Trophoblast cell (in vitro differentiated cells and primary cell): ENCODE measurements at regions not wholly inside any gene's neighbourhood (a gene's known extent, or its start where the extent isn't known, plus 50 kb on each side); places are given as distances from the start of the nearest gene placed in this dataset.

Source experiments
- DNase-seq, 2 donors: peaks; one replicate each; pipeline ENCODE4 v3.0.0-alpha.2; 2016
- H2AFZ ChIP-seq: 2 replicates; pipeline ENCODE4 v1.6.1; 2013; ENCODE audit warnings: low read length, moderate library complexity, mild to moderate bottlenecking; ENCODE audit not compliant: insufficient read depth, poor library complexity
- H2AK5ac ChIP-seq: 2 replicates; pipeline ENCODE4 v1.6.1; 2013; ENCODE audit warnings: mild to moderate bottlenecking, low read length
- H2BK120ac ChIP-seq: 2 replicates; pipeline ENCODE4 v1.6.1; 2013; ENCODE audit warnings: low read length, mild to moderate bottlenecking, moderate library complexity; ENCODE audit not compliant: insufficient read depth, poor library complexity
- H2BK12ac ChIP-seq: 2 replicates; pipeline ENCODE4 v1.6.1; 2013; ENCODE audit warnings: mild to moderate bottlenecking, low read length, moderate library complexity
- H2BK5ac ChIP-seq: 2 replicates; pipeline ENCODE4 v1.6.1; 2013; ENCODE audit warnings: low read length, low read depth, moderate library complexity, mild to moderate bottlenecking; ENCODE audit not compliant: poor library complexity
- H3K14ac ChIP-seq: 2 replicates; pipeline ENCODE4 v1.6.1; 2013; ENCODE audit warnings: mild to moderate bottlenecking, low read length
- H3K18ac ChIP-seq: 2 replicates; pipeline ENCODE4 v1.6.1; 2013; ENCODE audit warnings: mild to moderate bottlenecking, low read length
- H3K23ac ChIP-seq: 2 replicates; pipeline ENCODE4 v1.6.1; 2013; ENCODE audit warnings: low read length
- H3K27ac ChIP-seq: 2 replicates; pipeline ENCODE4 v1.5.1; 2013; ENCODE audit warnings: low read depth, mild to moderate bottlenecking, inconsistent platforms, low read length, moderate library complexity
- H3K27me3 ChIP-seq: 2 replicates; pipeline ENCODE4 v1.6.1; 2013; ENCODE audit warnings: inconsistent platforms, mild to moderate bottlenecking, low read length, moderate library complexity; ENCODE audit not compliant: insufficient read depth
- H3K36me3 ChIP-seq, 2 experiments: 1 replicate in 1 of 2; 2 replicates in 1 of 2; pipeline ENCODE4 v1.6.1; 2013; ENCODE audit warnings: low read length in 2 of 2, mild to moderate bottlenecking in 2 of 2, moderate library complexity in 1 of 2; ENCODE audit not compliant: insufficient read depth in 2 of 2, control insufficient read depth in 1 of 2
- H3K4ac ChIP-seq: 2 replicates; pipeline ENCODE4 v1.6.1; 2013; ENCODE audit warnings: low read depth, mild to moderate bottlenecking, low read length, moderate library complexity
- H3K4me1 ChIP-seq, 2 experiments: 1 replicate in 1 of 2; 2 replicates in 1 of 2; pipeline ENCODE4 v1.6.1; 2013; ENCODE audit warnings: low read length in 2 of 2, mild to moderate bottlenecking in 2 of 2, moderate library complexity in 1 of 2; ENCODE audit not compliant: insufficient read depth in 2 of 2, control insufficient read depth in 1 of 2
- H3K4me2 ChIP-seq: 2 replicates; pipeline ENCODE4 v1.6.1; 2013; ENCODE audit warnings: inconsistent platforms, mild to moderate bottlenecking, low read length, moderate library complexity
- H3K4me3 ChIP-seq: 2 replicates; pipeline ENCODE4 v1.5.1; 2013; ENCODE audit warnings: mild to moderate bottlenecking, low read depth, low read length, inconsistent platforms
- H3K79me1 ChIP-seq: one replicate; pipeline ENCODE4 v1.6.1; 2013; ENCODE audit warnings: low read length
- H3K79me2 ChIP-seq: 2 replicates; pipeline ENCODE4 v1.6.1; 2013; ENCODE audit warnings: low read length, mild to moderate bottlenecking; ENCODE audit not compliant: control insufficient read depth, insufficient read depth, poor library complexity
- H3K9ac ChIP-seq: 2 replicates; pipeline ENCODE4 v1.6.1; 2013; ENCODE audit warnings: mild to moderate bottlenecking, low read length
- H3K9me3 ChIP-seq: 2 replicates; pipeline ENCODE4 v1.6.1; 2013; ENCODE audit warnings: low read depth, mild to moderate bottlenecking, control low read depth, inconsistent platforms, low read length; ENCODE audit not compliant: insufficient read depth
- H4K12ac ChIP-seq: 2 replicates; pipeline ENCODE4 v1.6.1; 2013; ENCODE audit warnings: low read depth, mild to moderate bottlenecking, low read length, moderate library complexity
- H4K8ac ChIP-seq: 2 replicates; pipeline ENCODE4 v1.6.1; 2013; ENCODE audit warnings: low read depth, mild to moderate bottlenecking, low read length, moderate library complexity
- H4K91ac ChIP-seq: one replicate; pipeline ENCODE4 v1.6.1; 2013; ENCODE audit warnings: low read depth, mild to moderate bottlenecking, low read length, moderate library complexity
- WGBS: extraction: QIAGEN DNeasy Blood & Tissue Kit; methylation state at CpG from one replicate; pipeline ENCODE4 v1.1.7; 2013; ENCODE audit warnings: missing lambda C conversion rate; ENCODE audit not compliant: insufficient read length, insufficient coverage; ENCODE audit errors: extremely low coverage; 5-methylcytosine and 5-hydroxymethylcytosine counted together

- H4K91ac ChIP-seq = no peak overlapping the region
- no peaks in the 10 kb centered on the region for H3K4me1 ChIP-seq
These were observed 952.6 kb upstream of the MAP3K7 start for GRCh38 chr6:91539456-91539855.

GRCh38 chr6:91538622-91539021 is 951.8 kb upstream of the MAP3K7 start:
- Histone ChIP-seq H3K23ac (no peak overlapping the region), H2AFZ (no peak overlapping the region), H3K79me1 (no peaks in the 10 kb centered on the region), H4K12ac (no peak overlapping the region), H3K79me2 (no peaks in the 10 kb centered on the region), H2BK12ac (no peak overlapping the region), H4K91ac (no peak overlapping the region), H3K27me3 (no peaks in the 10 kb centered on the region), H3K4me1 (no peaks in the 10 kb centered on the region), H3K9me3 (no peaks in the 10 kb centered on the region), H2BK5ac (no peak overlapping the region), H3K4ac (no peak overlapping the region), H2AK5ac (no peak overlapping the region), H3K4me3 (no peak overlapping the region), H3K36me3 (no peaks in the 10 kb centered on the region), H3K9ac (no peak overlapping the region), H2BK120ac (no peak overlapping the region), H4K8ac (no peak overlapping the region), H3K27ac (no peak overlapping the region), H3K14ac (no peak overlapping the region), H3K4me2 (no peak overlapping the region), H3K18ac (no peak overlapping the region)
- no CpG with 5 or more reads among the region's 4 CpGs for WGBS
- no peak for DNase-seq

More at GRCh38 chr6:91539456-91539855, 952.6 kb upstream of the MAP3K7 start:
- Histone ChIP-seq H2BK5ac (no peak overlapping the region), H2AFZ (no peak overlapping the region), H3K9me3 (no peaks in the 10 kb centered on the region), H2AK5ac (no peak overlapping the region), H3K14ac (no peak overlapping the region), H3K79me1 (no peaks in the 10 kb centered on the region), H3K27me3 (no peaks in the 10 kb centered on the region), H4K8ac (no peak overlapping the region), H4K12ac (no peak overlapping the region), H2BK12ac (no peak overlapping the region), H2BK120ac (no peak overlapping the region), H3K23ac (no peak overlapping the region), H3K9ac (no peak overlapping the region), H3K36me3 (no peaks in the 10 kb centered on the region), H3K27ac (no peak overlapping the region), H3K79me2 (no peaks in the 10 kb centered on the region), H3K4ac (no peak overlapping the region), H3K18ac (no peak overlapping the region), H3K4me2 (no peak overlapping the region), H3K4me3 (no peak overlapping the region)
- no peak for DNase-seq
- no CpG with 5 or more reads among the region's 3 CpGs for WGBS

GRCh38 chr6:91534614-91535013 is 947.7 kb upstream of the MAP3K7 start:
- Histone ChIP-seq H3K4ac (no peak overlapping the region), H3K4me2 (no peak overlapping the region), H3K4me3 (no peak overlapping the region), H2BK120ac (no peak overlapping the region), H3K9me3 (no peaks in the 10 kb centered on the region), H4K91ac (no peak overlapping the region), H4K8ac (no peak overlapping the region), H3K79me2 (no peaks in the 10 kb centered on the region), H4K12ac (no peak overlapping the region), H2BK5ac (no peak overlapping the region), H3K14ac (no peak overlapping the region), H3K27ac (no peak overlapping the region), H3K4me1 (no peaks in the 10 kb centered on the region), H3K27me3 (no peaks in the 10 kb centered on the region), H2AK5ac (no peak overlapping the region), H3K9ac (no peak overlapping the region), H2BK12ac (no peak overlapping the region), H2AFZ (no peak overlapping the region), H3K18ac (no peak overlapping the region), H3K79me1 (no peaks in the 10 kb centered on the region), H3K36me3 (no peaks in the 10 kb centered on the region), H3K23ac (no peak overlapping the region)
- DNase-seq = no peak
- no CpG with 5 or more reads among the region's 2 CpGs for WGBS

GRCh38 chr6:91523511-91523910 is 936.6 kb upstream of the MAP3K7 start:
- no peak overlapping the region for H4K8ac ChIP-seq
- no peak overlapping the region for H2BK5ac ChIP-seq
- H3K36me3 ChIP-seq = no peaks in the 10 kb centered on the region
- no peaks in the 10 kb centered on the region for H3K4me1 ChIP-seq
- no peak overlapping the region for H2AFZ ChIP-seq
- H2AK5ac ChIP-seq = no peak overlapping the region
- no CpG with 5 or more reads among the region's 3 CpGs for WGBS
- H3K79me1 ChIP-seq = no peaks in the 10 kb centered on the region
- no peak overlapping the region for H3K18ac ChIP-seq
- no peak overlapping the region for H3K27ac ChIP-seq
- H3K14ac ChIP-seq = no peak overlapping the region
- H3K79me2 ChIP-seq = no peaks in the 10 kb centered on the region
- no peak for DNase-seq
- no peak overlapping the region for H4K91ac ChIP-seq
- H3K27me3 ChIP-seq = no peaks in the 10 kb centered on the region
- H3K23ac ChIP-seq = no peak overlapping the region
- no peak overlapping the region for H2BK12ac ChIP-seq
- no peak overlapping the region for H3K9ac ChIP-seq
- no peak overlapping the region for H4K12ac ChIP-seq
- no peak overlapping the region for H3K4me3 ChIP-seq
- H3K4ac ChIP-seq = no peak overlapping the region
- H3K4me2 ChIP-seq = no peak overlapping the region
- no peak overlapping the region for H2BK120ac ChIP-seq
- no peaks in the 10 kb centered on the region for H3K9me3 ChIP-seq
